ENCODE measurements at regions not wholly inside any gene's neighbourhood (a gene's known extent, or its start where the extent isn't known, plus 50 kb on each side); places are given as distances from the start of the nearest gene placed in this dataset.
"Not testable (repeated sequence)": the region's sequence is repeated elsewhere in the genome, so short reads cannot be mapped to it uniquely, and the experiment has no call there.

DNA sequence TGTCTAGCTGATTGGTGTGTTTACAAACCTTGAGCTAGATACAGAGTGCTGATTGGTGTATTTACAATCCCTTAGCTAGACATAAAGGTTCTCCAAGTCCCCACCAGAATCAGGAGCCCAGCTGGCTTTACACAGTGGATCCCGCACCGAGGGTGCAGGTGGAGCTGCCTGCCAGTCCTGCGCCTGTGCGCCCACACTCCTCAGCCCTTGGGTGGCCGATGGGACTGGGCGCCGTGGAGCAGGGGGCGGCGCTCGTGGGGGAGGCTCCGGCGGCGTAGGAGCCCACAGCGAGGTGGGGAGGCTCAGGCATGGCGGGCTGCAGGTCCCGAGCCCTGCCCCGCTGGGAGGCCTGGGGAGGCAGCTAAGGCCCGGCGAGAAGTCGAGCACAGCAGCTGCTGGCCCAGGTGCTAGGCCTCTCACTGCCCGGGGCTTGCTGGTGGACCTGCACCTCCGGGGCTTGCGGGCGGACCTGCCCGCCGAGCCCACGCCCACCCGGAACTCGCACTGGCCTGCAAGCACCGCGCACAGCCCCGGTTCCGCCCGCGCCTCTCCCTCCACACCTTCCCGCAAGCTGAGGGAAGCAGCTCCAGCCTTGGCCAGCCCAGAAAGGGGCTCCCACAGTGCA lies 51.0 kb upstream of the CDYL start:
- DNase-seq (ENCODE audit: low spot score): not testable (repeated sequence)

DNA sequence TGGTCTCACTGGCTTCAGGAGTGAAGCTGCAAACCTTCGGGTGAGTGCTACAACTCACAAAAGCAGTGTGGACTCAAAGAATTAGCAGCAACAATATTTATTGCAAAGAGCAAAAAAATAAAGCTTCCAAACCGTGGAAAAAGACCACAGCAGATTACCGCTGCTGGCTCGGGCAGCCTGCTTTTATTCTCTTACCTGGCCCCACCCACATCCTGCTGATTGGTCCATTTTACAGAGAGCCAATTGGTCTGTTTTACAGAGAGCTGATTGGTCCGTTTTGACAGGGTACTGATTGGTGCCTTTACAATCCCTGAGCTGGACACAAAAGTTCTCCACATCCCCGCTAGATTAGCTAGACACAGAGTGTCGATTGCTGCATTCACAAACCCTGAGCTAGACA lies 51.5 kb upstream of the CDYL start:
- not testable (repeated sequence) for DNase-seq (ENCODE audit: low spot score)

DNA sequence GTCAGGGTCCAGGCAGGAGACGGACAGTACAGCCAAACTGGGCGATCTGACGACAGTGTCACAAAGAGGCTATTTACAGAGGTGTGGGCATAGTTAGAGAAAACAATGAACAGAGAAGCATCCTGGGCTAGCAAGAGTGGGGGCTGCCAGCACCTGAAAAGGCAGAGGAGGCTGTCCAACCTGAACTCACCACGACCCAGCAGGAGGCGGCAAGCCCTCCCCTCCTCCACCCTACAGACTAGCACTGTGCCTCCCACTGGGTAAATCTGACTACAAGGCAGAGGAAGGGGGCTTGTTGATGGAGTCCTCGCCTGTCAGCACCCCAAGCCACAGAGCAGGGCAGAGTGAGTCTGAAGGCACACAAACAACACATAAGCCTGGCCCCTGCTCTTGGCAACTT lies 52.8 kb upstream of the CDYL start:
- no peak for DNase-seq (ENCODE audit: low spot score)

DNA sequence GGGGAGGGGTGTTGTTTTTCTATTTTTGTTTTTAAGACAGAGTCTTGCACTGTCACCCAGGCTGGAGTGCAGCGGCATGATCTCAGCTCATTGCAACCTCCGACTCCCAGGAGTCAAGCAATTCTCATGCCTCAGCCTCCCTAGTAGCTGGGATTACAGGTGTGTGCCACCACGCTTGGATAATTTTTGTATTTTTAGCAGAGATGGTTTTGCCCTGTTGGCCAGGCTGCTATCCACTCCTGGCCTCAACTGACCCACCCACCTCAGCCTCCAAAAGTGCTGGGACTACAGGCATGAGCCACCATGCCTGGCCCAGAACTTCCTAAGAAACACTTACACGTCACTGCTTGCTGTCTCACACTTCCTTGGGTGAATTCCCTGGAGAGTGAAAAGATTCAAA lies 54.8 kb upstream of the CDYL start:
- peak; percentile 13 for DNase-seq (ENCODE audit: low spot score)

DNA sequence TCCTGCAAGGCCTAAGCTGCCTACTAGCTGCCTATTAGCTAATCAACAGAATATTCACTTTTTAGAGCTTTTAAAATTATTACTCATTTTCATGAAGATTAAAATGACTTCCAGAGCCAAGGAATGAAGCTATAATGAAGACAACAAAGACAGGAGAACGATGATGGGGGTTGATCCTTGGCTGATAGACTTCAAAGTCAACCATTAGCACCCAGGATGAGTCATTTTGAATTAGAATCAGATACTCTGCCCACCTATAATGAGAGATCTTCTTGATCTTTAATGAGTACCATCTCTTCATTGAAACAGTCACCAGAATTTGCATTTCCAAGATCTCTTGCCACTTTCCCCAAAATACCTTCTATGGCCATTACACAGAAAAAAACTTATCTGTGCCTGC lies 56.7 kb upstream of the CDYL start:
- no peak for DNase-seq (ENCODE audit: low spot score)

DNA sequence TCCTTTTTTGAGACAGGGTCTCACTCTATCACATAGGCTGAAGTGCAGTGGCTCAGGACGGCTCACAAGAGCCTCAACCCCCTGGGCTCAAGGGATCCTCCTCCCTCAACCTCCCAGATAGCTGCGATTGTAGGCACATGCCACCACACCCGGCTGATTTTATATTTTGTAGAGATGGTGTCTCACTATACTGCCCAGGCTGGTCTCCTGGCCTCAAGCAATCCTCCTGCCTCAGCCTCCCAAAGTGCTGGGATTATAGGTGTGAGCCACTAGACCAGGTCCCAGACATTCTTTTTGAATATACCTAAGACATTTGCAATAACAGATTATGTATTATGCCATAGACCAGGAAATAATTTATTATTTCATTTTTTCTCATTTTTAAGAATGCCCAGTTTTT lies 58.3 kb upstream of the CDYL start:
- no peak for DNase-seq (ENCODE audit: low spot score)

DNA sequence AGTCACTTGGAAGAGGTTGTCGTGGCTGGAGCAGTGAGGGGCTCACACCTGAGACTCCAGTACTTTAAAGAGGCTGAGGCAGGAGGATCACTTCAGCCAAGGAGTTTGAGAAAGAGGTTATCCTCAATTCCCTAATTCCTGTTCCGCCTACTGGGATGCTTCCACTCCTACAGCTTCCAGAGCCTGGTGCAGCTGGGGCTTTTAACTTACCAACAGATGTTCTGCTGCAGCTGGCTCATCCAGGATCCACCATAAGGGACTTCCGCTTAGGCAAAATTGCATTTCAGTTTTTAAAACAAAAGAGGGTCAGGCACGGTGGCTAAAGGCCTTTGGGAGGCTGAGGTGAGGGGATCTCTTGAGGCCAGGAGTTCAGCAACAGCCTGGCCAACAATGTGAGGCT lies 59.1 kb upstream of the CDYL start:
- no peak for DNase-seq (ENCODE audit: low spot score)

DNA sequence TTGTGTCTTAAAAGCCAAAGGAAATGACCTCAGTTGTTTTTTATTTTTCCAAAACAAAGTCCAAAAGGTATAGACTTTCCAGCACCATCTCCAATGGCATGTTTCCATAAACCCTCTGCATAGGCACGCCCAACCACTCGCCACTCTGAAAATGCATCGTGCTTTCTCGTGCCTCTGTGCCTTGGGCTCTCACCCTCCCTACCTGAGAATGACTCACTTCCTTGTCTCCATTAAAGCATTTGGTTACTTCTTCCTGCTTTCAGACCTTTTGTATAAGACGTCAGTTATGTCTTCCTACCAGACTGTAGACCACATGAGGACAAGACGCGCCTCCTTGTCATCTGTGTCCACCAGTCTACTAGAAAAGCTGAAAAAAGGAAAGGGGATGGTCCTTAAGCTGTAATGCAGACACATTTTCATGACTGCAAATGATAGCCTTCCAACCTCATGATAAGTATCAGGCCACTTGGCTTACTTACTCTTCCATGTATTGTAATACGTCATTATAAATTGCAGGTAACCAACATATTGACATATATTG lies 61.2 kb upstream of the CDYL start:
- no peak for DNase-seq (ENCODE audit: low spot score)

DNA sequence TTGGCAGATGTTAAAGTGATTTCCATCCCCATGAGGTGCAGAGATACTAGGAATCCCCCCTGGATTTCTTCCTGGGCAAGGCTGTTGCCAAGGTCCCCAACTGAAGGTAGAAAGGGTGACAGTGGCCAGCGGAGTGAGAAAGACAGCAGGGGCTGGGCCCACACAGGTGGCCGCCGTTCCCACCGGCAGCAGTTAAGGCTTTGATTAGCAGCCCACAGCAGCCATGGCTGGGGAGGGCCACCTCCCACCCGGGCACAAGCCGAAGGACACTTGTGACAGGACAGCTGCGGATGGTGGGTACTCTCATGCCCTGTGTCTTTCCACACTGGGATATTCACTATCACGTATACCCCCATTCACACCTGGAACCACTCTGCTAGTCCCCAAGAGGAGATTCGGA lies 63.9 kb upstream of the CDYL start:
- DNase-seq (ENCODE audit: low spot score): no peak

DNA sequence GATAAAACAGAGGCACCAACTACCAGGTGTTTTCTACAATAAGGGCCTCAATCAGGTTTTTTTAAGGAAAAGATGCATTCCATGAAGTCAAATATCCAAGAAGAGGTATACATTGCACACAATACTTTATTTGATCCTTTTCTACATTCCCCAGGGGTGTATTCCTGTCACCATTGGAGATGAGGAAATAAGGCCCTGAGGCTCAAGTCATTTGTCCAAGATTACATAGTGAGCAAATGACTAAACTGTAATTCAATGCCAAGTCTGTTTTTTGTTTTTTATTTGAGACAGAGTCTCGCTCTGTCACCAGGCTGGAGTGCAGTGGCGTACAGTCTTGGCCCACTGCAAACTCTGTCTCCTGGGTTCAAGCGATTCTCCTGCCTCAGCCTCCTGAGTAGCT lies 69.2 kb upstream of the CDYL start:
- DNase-seq (ENCODE audit: low spot score): no peak

DNA sequence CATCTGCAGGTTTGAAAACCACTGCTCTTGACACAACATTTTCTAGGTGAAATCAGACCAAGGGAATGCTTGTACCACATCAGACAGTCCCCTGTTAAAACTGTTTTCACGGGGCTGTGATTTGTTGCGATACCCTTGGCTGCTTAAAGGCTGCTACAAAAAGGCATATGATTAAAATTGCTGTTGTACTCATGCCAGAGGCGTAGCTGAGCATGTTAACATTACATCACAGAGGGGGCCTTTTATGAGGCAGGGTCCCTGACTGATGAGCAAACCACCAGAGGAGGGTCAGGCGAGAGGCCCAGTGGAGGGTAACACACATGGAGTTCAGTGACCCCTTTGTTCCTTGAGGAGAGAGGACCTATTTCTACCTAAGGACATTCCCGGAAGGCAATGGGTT lies 70.4 kb upstream of the CDYL start:
- no peak for DNase-seq (ENCODE audit: low spot score)

DNA sequence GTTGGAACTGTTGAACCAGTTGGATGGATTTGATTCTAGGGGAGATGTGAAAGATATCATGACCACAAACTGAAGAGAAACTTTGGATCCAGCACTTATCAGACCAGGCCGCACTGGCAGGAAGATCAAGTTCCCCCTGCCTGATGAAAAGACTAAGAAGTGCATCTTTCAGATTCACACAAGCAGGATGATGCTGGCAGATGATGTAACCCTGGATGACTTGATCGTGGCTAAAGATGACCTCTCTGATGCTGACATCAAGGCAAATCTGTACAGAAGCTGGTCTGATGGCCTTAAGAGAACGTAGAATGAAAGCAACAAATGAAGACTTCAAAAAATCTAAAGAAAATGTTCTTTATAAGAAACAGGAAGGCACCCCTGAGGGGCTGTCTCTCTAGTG lies 72.8 kb upstream of the CDYL start:
- no peak for DNase-seq (ENCODE audit: low spot score)

DNA sequence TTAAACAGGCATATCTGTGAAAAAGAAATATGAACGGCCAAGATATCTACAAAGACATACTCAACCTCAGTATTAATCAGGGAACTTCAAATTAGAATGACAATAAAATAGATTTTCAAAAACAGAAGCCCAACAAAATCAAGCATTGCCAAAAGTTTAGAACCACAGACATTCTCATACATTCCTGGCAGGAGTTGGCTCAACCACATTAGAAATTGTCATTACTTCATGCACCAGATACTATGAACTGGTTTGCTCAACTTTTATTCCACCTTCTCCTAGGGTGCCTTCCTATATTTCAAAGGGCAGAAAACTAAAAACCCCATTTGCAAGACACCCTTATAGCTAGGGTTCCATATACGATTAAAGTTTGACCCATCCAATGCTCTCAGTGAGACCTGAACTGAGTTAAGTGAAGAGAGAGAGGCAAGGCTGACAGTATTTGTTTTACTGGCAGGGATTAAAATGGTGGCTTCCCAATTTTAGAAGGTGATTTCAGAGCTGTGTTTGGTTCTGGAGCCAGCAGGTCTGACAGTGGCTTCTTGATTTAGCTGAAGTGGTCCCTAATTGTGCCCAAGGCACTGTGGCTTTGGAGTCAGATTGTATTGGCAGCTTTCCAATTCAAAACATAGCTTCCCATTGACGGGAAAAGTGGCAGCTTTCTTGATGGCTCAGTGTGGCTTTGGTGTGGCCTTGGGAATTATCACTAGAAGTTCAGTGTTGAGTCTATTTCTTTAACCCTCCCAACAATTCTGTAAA lies 77.1 kb upstream of the CDYL start:
- DNase-seq (ENCODE audit: low spot score): no peak

DNA sequence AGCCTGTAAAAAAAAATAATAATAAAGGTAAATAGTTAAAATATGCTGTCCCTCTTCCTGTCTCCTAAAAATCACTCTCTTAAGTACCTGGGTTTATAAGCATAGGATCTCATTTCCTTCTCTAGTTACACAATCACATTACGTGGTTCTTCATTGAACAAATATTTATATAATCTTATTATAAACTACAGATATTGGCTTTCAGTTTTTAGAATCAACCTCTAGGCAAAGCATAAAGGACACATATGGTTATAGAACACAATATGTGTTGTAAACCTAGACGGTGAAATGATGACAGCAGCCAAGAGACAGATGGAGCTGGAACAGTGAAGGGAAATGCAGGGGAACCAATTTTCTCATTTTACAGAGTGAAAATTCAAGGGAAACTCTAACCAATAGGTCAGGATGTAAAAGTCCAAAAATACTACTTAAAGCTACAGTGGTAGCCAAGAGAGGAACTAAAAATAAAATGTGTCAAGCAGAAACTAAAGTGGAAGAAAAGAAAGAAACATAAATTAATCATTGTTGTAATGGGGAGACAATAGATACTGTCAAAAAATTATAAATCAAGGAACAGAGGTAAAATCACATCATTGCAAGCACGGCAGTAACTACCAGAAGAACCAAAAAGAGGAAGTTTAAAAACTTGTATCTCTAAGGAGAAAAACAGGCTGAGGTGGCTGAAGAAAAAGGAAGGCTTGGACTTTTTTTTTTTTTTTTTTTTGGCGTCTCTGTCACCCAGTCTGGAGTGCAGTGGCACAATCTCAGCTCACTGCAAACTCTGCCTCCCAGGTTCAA lies 82.8 kb upstream of the CDYL start:
- no peak for DNase-seq (ENCODE audit: low spot score)

DNA sequence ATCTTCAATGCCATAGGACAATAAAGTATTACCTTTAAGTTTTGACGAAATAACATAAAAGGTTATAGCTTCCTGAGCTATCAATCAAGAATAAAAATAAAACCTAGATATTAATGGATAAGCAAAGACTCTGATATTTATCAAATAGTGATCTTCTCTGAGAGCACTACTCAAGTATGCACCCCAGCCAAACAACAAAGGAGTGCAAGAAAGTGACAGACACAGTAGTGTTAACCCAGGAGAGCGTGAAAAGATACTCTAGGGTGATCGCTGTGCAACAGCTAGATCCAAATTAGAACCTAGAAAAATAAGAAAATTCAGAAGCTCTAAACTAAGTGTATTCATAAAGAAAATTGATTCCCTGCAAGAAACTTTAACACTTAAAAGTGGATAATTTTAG lies 83.5 kb upstream of the CDYL start:
- no peak for DNase-seq (ENCODE audit: low spot score)

DNA sequence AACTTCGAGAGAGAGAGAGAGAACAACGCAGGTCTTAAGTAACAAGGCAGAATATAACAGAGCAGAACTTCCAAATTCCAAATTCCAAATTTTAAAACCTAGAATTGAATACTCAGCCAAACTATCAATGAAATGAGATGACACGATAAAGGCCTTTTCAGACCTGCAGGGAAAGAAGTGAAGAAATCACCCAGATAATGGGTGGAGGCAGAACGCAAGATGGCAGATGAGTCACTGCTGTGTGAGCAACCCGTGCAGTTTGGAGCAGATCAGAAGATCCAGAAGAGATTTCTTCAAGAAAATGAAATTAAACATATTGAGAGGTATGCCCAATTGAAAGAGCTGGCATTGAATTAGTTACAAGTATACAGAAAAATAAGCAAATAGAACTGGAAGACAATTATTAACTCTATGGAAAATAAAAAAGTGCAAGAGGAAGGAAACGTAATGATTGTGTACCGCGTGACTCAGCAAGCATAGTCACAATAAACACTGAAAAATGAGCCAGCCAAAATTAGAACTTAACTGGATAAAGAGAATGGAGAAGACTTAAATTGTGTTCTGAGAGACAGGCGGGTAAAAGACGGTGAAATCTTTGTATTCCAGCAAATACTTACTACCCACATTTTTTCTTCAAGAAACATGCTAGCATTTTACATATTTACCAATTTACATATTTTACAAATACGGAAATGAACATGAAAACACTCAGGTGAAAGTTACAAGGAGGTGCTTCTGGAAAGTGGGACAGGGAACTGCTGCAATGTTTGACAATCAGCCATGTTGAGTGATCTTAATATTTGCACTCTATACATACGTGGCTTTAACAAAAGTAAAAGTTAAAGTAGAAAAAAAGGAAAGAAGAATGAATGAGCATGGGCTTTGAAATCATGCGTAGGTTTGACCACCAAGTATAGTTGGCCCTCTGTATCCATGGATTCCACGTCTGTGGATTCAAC lies 87.9 kb upstream of the CDYL start:
- peak; percentile 72 for DNase-seq (ENCODE audit: low spot score)

DNA sequence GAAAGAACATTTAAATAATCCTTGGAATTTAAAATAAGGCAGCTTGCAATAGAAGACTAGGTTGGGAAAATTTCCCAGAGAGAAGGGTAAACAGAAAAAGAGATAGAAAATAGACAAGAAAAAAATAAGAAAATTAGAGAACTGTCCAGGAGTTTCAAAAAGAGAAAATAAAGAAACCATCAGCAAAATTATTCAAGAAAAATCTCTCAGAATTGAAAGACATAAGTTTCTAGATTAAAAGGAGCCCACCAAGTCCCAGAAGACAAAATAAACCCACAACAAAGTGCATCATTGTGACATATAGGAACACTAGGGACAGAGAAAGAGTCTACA lies 88.6 kb upstream of the CDYL start:
- no peak for DNase-seq (ENCODE audit: low spot score)

DNA sequence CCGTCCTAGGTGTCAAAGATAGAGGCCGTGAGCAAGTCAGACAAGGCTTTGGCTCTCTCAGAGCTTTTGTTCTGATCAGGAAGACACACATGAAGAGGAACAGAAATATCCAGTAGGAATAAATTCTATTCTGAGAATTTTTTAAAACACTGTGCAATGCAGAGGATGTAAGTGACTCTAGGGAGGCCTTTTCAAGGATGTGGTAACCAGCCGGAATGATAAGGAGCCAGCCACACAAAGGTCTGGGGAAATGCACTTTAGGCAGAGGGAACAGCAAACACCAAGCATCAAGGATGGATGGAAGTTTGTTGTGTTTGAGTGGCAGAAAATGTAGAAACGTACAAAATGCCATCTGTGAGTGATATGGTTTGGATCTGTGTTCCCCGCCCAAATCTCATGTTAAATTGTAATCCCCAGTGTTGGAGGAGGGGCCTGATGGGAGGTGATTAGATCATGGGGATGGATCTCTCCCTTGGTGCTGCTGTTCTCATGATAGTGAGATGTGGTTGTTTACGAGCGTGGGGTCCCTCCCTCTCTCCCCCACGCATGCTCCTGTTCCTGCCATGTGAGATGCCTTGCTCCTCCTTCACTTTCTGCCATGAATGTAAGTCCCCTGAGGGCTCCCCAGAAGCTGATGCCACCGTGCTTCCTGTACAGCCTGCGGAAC lies 93.6 kb upstream of the CDYL start:
- DNase-seq (ENCODE audit: low spot score): no peak

DNA sequence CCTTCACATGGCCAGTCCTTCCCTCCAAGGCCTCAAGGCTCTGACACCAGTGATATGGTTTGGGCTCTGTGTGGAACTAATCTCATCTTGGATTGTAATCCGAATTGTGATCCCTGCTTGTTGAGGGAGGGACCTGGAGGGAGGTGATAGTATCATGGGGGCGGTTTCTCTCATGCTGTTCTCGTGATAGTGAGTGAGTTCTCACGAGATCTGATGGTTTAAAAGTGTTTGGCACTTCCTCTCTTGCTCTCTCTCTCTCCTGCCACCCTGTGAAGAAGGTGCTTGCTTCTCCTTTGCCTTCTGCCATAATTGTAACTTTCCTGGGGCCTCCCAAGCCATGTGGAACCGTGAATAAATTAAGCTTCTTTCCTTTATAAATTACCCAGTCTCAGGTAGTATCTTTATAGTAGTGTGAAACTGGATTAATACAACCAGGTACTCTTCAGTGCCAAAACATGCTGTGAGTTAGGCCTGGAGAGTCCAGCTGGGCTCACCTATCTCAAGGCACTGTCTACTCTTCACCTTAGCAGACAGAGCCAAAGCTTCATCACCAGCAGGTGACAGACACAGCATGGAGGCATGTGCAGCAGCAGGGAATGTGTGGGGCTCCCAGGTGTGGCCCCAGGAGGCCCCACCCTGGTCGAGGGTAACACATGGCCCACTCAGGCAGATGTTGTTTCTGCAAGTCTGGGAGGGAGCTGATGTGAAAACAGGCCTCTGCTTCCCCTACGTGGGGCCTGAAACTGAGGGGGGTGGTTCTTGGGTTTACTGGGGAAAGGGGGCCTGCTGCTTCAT lies 97.5 kb upstream of the CDYL start:
- no peak for DNase-seq (ENCODE audit: low spot score)

DNA sequence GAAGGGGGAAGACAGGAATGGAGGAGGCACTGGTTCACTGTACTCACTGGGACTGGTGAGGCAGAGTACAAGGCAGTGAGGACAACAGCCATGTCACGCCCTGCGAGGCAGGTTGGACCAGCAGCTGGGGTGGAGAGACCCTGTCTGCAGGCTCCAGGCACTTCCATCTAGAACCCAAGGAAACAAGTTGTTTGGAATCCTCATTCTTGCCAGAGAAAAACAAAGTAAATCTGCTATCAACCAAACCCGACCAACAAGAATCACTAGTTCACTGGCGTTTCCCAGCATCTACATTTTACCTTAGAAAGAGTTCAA lies 98.5 kb upstream of the CDYL start:
- no peak for DNase-seq (ENCODE audit: low spot score)
